Smooth muscle cell (in vitro differentiated cells): ENCODE measurements at regions not wholly inside any gene's neighbourhood (a gene's known extent, or its start where the extent isn't known, plus 50 kb on each side); places are given as distances from the start of the nearest gene placed in this dataset.
"Not testable (repeated sequence)": the region's sequence is repeated elsewhere in the genome, so short reads cannot be mapped to it uniquely, and the experiment has no call there.

Experiments used
- DNase-seq: peaks from one replicate; lab custom pipeline; 2025; ENCODE audit not compliant: unreplicated experiment; lab: John Stamatoyannopoulos, UW
- H2AFZ ChIP-seq: fragments of 200-600 bp; sonication (generic); 2 replicates; pipeline ENCODE4 v1.6.0; 2016; ENCODE audit warnings: antibody characterized with exemption, low read depth, mild to moderate bottlenecking
- H3F3A ChIP-seq: fragments of 200-600 bp; sonication (generic); 2 replicates; pipeline ENCODE4 v1.6.0; 2017; ENCODE audit warnings: antibody characterized with exemption, low read depth
- H3K27ac ChIP-seq: fragments of 200-600 bp; sonication (generic); 2 replicates; pipeline ENCODE4 v1.5.1; 2016; ENCODE audit warnings: low read depth, mild to moderate bottlenecking
- H3K27me3 ChIP-seq: fragments of 200-600 bp; sonication (generic); 2 replicates; pipeline ENCODE4 v1.6.1; 2016; ENCODE audit warnings: low read depth, mild to moderate bottlenecking
- H3K36me3 ChIP-seq: fragments of 200-600 bp; sonication (generic); 2 replicates; pipeline ENCODE4 v1.5.1; 2016; ENCODE audit warnings: low read depth
- H3K4me1 ChIP-seq: fragments of 200-600 bp; sonication (generic); 2 replicates; pipeline ENCODE4 v1.5.1; 2016; ENCODE audit warnings: low read depth
- H3K4me2 ChIP-seq: fragments of 200-600 bp; sonication (generic); 2 replicates; pipeline ENCODE4 v1.6.0; 2016; ENCODE audit warnings: mild to moderate bottlenecking
- H3K4me3 ChIP-seq: fragments of 200-600 bp; sonication (generic); 2 replicates; pipeline ENCODE4 v1.5.1; 2016; ENCODE audit warnings: mild to moderate bottlenecking
- H3K79me2 ChIP-seq: fragments of 200-600 bp; sonication (generic); 2 replicates; pipeline ENCODE4 v1.6.0; 2016; ENCODE audit warnings: low read depth, mild to moderate bottlenecking
- H3K9ac ChIP-seq: fragments of 200-600 bp; sonication (generic); 2 replicates; pipeline ENCODE4 v1.6.0; 2016; ENCODE audit warnings: low read depth
- H3K9me3 ChIP-seq: fragments of 200-600 bp; sonication (generic); replicated peaks from 2 replicates; pipeline ENCODE4 v1.5.1; 2016; ENCODE audit warnings: low read depth
- H4K20me1 ChIP-seq: fragments of 200-600 bp; sonication (generic); 2 replicates; pipeline ENCODE4 v1.6.0; 2016; ENCODE audit warnings: low read depth
- CTCF ChIP-seq: fragments of 200-600 bp; sonication (generic); IDR thresholded peaks from 2 replicates; pipeline ENCODE4 v1.5.1; 2017; ENCODE audit warnings: borderline replicate concordance, mild to moderate bottlenecking, antibody characterized with exemption; ENCODE audit not compliant: insufficient read depth, poor library complexity, severe bottlenecking
- WGBS: methylation state at CpG from one replicate; pipeline ENCODE4 v1.1.7; 2016; ENCODE audit warnings: low lambda C conversion rate; 5-methylcytosine and 5-hydroxymethylcytosine counted together

- Histone ChIP-seq H3K9ac (no peak overlapping the region), H3K27me3 (no peaks in the 10 kb centered on the region), H3K79me2 (no peaks in the 10 kb centered on the region), H3K36me3 (no peaks in the 10 kb centered on the region), H3K27ac (peak overlapping the region; percentile 60), H4K20me1 (no peaks in the 10 kb centered on the region), H3F3A (no peaks in the 10 kb centered on the region), H2AFZ (peak overlapping the region; percentile 8), H3K4me1 (no peaks in the 10 kb centered on the region), H3K9me3 (no peaks in the 10 kb centered on the region), H3K4me3 (no peak overlapping the region), H3K4me2 (peak overlapping the region; percentile 42)
- WGBS, result 22% methylated on average over 6 of the region's 6 CpGs
- no peak for DNase-seq
- no peak for TF ChIP-seq CTCF
Observed at GRCh38 chr14:48323665-48324064, 648.3 kb upstream of the MDGA2 start.

- H3K79me2 ChIP-seq, result no peaks in the 10 kb centered on the region
- H3K36me3 ChIP-seq, result no peaks in the 10 kb centered on the region
- no peak overlapping the region for H3K4me2 ChIP-seq
- H4K20me1 ChIP-seq, result no peaks in the 10 kb centered on the region
- DNase-seq, result no peak
- no peaks in the 10 kb centered on the region for H3F3A ChIP-seq
- H3K27ac ChIP-seq, result no peak overlapping the region
- no peaks in the 10 kb centered on the region for H3K9me3 ChIP-seq
- no peak overlapping the region for H3K4me3 ChIP-seq
- H3K9ac ChIP-seq, result no peak overlapping the region
- TF ChIP-seq CTCF, result no peak
- no peak overlapping the region for H2AFZ ChIP-seq
- H3K27me3 ChIP-seq, result no peaks in the 10 kb centered on the region
- no peaks in the 10 kb centered on the region for H3K4me1 ChIP-seq
Observed at GRCh38 chr14:48319823-48320222, 644.4 kb upstream of the MDGA2 start.

- H4K20me1 ChIP-seq, result no peaks in the 10 kb centered on the region
- WGBS, result 85% methylated on average over 3 of the region's 3 CpGs
- TF ChIP-seq CTCF, result no peak
Observed at GRCh38 chr14:48304729-48305128, 629.3 kb upstream of the MDGA2 start.

GRCh38 chr14:48289701-48290100 lies 614.3 kb upstream of the MDGA2 start:
- TF ChIP-seq CTCF, result no peak
- H3K36me3 ChIP-seq, result no peaks in the 10 kb centered on the region
- H3K9me3 ChIP-seq, result no peaks in the 10 kb centered on the region
- peak overlapping the region; percentile 39 for H2AFZ ChIP-seq
- H3K4me2 ChIP-seq, result no peak overlapping the region
- no peaks in the 10 kb centered on the region for H3K4me1 ChIP-seq
- no peak for DNase-seq
- no peaks in the 10 kb centered on the region for H4K20me1 ChIP-seq
- no peak overlapping the region for H3K27ac ChIP-seq
- H3K9ac ChIP-seq, result no peak overlapping the region
- no peaks in the 10 kb centered on the region for H3F3A ChIP-seq
- no peaks in the 10 kb centered on the region for H3K27me3 ChIP-seq
- H3K79me2 ChIP-seq, result no peaks in the 10 kb centered on the region
- no peak overlapping the region for H3K4me3 ChIP-seq

More at GRCh38 chr14:48304729-48305128, 629.3 kb upstream of the MDGA2 start:
- no peaks in the 10 kb centered on the region for H3K36me3 ChIP-seq
- H2AFZ ChIP-seq, result no peak overlapping the region
- no peak overlapping the region for H3K27ac ChIP-seq
- H3K9me3 ChIP-seq, result no peaks in the 10 kb centered on the region
- H3F3A ChIP-seq, result no peaks in the 10 kb centered on the region
- no peaks in the 10 kb centered on the region for H3K27me3 ChIP-seq
- no peak for DNase-seq
- no peaks in the 10 kb centered on the region for H3K4me1 ChIP-seq
- no peak overlapping the region for H3K9ac ChIP-seq
- H3K79me2 ChIP-seq, result no peaks in the 10 kb centered on the region
- H3K4me3 ChIP-seq, result no peak overlapping the region
- H3K4me2 ChIP-seq, result no peak overlapping the region

GRCh38 chr14:48285217-48285616 lies 609.8 kb upstream of the MDGA2 start:
- not testable (repeated sequence) for H2AFZ ChIP-seq, DNase-seq, H3K4me2 ChIP-seq, H3K9me3 ChIP-seq, H3K36me3 ChIP-seq, H3K9ac ChIP-seq, H3K27ac ChIP-seq, H3K79me2 ChIP-seq, H3K27me3 ChIP-seq, H3K4me3 ChIP-seq, H3F3A ChIP-seq, H4K20me1 ChIP-seq, H3K4me1 ChIP-seq
- 88% methylated on average over 11 of the region's 11 CpGs for WGBS
